Panc1 (cell line): ENCODE measurements at regions not wholly inside any gene's neighbourhood (a gene's known extent, or its start where the extent isn't known, plus 50 kb on each side); places are given as distances from the start of the nearest gene placed in this dataset.

Experiments
- ATAC-seq: fragments of 200-7000 bp; cut with Tn5 transposase; 2 replicates; pipeline ENCODE4 v1.9.1; 2020; ENCODE audit warnings: mild to moderate bottlenecking, moderate library complexity
- BruUV-seq: library from RNA; stranded (reverse); fragments of 400-500 nt; replicated peaks from 2 replicates; lab custom pipeline; 2021; lab: Mats Ljungman, UMichigan
- CTCF ChIA-PET: fragments of 300-600 bp; sonication (Branson Sonifier 250); formaldehyde crosslinking; loops from one replicate; lab custom pipeline; 2022; ENCODE audit warnings: antibody characterized with exemption; lab: Charles Lee
- POLR2A ChIA-PET: fragments of 300-600 bp; sonication (Branson Sonifier 250); formaldehyde crosslinking; loops from one replicate; lab custom pipeline; 2022; ENCODE audit warnings: antibody characterized with exemption; lab: Charles Lee
- DNase-seq: peaks from one replicate; pipeline ENCODE4 v3.0.0-alpha.2; 2010; ENCODE audit warnings: low read depth, low spot score
- H3K27ac ChIP-seq: 2 replicates; pipeline ENCODE4 v1.5.1; 2011; ENCODE audit warnings: mild to moderate bottlenecking, low read length, inconsistent platforms
- H3K27me3 ChIP-seq: fragments of 200-500 bp; sonication (Bioruptor generic); 2 replicates; pipeline ENCODE4 v1.6.0; 2014; ENCODE audit warnings: low read length, inconsistent platforms; ENCODE audit not compliant: control insufficient read depth, insufficient read depth
- H3K36me3 ChIP-seq: fragments of 200-500 bp; sonication (Bioruptor generic); 2 replicates; pipeline ENCODE4 v1.5.1; 2014; ENCODE audit warnings: inconsistent platforms, mild to moderate bottlenecking, low read length, moderate library complexity; ENCODE audit not compliant: control insufficient read depth, insufficient read depth
- H3K4me1 ChIP-seq: 2 replicates; pipeline ENCODE4 v1.5.1; 2011; ENCODE audit warnings: inconsistent platforms, mild to moderate bottlenecking, low read length, moderate library complexity; ENCODE audit not compliant: control insufficient read depth, insufficient read depth
- H3K4me3 ChIP-seq, 2 experiments: 2 replicates each; pipeline ENCODE4 v1.5.1; 2011 to 2012; ENCODE audit warnings: low read depth in 2 of 2, low read length in 2 of 2, mild to moderate bottlenecking in 2 of 2, inconsistent platforms in 1 of 2, moderate library complexity in 1 of 2
- H3K9me3 ChIP-seq: fragments of 200-500 bp; sonication (Bioruptor generic); 2 replicates; pipeline ENCODE4 v1.5.1; 2014; ENCODE audit warnings: low read depth, mild to moderate bottlenecking, inconsistent platforms, low read length, moderate library complexity; ENCODE audit not compliant: control insufficient read depth, insufficient read depth
- CTCF ChIP-seq: fragments of 450-650 bp; IDR thresholded peaks from 2 replicates; pipeline ENCODE4 v1.5.1; 2017; ENCODE audit warnings: mild to moderate bottlenecking
- POLR2AphosphoS5 ChIP-seq: IDR thresholded peaks from 2 replicates; pipeline ENCODE4 v1.6.1; 2012; ENCODE audit warnings: mild to moderate bottlenecking, low read depth, low read length, moderate library complexity
- SIN3A ChIP-seq: IDR thresholded peaks from 2 replicates; pipeline ENCODE4 v1.6.1; 2012; ENCODE audit warnings: low read depth, mild to moderate bottlenecking, low read length, moderate library complexity, borderline replicate concordance; ENCODE audit not compliant: insufficient read depth
- TCF7L2 ChIP-seq: IDR thresholded peaks from 2 replicates; pipeline ENCODE4 v1.6.1; 2011; ENCODE audit warnings: mild to moderate bottlenecking, low read depth, low read length, inconsistent platforms
- in situ Hi-C: cut with HindIII; loops from 2 replicates; pipeline ENCODE4 v1.10.0; 2016; ENCODE audit warnings: low sequenced_read_pairs, low pct_unique_long_range_greater_than_20kb
- intact Hi-C: fragments of 100-400 bp; cut with micrococcal nuclease; formaldehyde crosslinking; loops from one replicate; pipeline ENCODE4 v1.10.0; 2022; ENCODE audit not compliant: unreplicated experiment
- TF ChIP-seq, protein P1 (sequence below), 2 experiments: IDR thresholded peaks; 2 replicates each; pipeline ENCODE4 v1.6.1; 2011 to 2012; ENCODE audit warnings: low read depth in 2 of 2, control low read depth in 1 of 2, low read length in 1 of 2, mild to moderate bottlenecking in 1 of 2, moderate library complexity in 1 of 2; ENCODE audit not compliant: insufficient read depth in 1 of 2

DNA sequence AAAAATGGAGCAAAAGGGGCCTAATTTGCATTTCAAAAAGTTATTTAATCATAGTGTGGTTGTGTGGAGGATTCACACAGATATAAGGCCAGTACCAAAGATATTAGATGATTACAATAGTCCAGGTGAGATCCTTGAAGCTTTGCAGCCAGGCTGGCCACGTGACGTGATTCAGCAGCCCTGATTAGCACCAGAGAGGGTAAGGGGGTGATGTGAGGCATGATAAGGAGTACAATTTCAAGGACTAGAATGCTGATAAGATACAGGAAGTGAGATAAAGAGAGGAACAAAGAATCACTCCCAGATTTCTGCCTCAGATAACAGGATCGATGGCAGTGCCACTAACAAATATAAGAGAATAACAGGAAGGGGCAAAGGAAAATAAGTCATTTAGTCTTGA is 108.4 kb upstream of the PALS2 start:
- Histone ChIP-seq H3K27ac (no peak overlapping the region), H3K9me3 (no peaks in the 10 kb centered on the region), H3K36me3 (no peaks in the 10 kb centered on the region), H3K27me3 (peaks cover 3% of the 10 kb centered on the region; the same call in 1 of the 2 replicates), H3K4me1 (no peaks in the 10 kb centered on the region), H3K4me3 (no peak overlapping the region)
- TF ChIP-seq, protein P1, sequence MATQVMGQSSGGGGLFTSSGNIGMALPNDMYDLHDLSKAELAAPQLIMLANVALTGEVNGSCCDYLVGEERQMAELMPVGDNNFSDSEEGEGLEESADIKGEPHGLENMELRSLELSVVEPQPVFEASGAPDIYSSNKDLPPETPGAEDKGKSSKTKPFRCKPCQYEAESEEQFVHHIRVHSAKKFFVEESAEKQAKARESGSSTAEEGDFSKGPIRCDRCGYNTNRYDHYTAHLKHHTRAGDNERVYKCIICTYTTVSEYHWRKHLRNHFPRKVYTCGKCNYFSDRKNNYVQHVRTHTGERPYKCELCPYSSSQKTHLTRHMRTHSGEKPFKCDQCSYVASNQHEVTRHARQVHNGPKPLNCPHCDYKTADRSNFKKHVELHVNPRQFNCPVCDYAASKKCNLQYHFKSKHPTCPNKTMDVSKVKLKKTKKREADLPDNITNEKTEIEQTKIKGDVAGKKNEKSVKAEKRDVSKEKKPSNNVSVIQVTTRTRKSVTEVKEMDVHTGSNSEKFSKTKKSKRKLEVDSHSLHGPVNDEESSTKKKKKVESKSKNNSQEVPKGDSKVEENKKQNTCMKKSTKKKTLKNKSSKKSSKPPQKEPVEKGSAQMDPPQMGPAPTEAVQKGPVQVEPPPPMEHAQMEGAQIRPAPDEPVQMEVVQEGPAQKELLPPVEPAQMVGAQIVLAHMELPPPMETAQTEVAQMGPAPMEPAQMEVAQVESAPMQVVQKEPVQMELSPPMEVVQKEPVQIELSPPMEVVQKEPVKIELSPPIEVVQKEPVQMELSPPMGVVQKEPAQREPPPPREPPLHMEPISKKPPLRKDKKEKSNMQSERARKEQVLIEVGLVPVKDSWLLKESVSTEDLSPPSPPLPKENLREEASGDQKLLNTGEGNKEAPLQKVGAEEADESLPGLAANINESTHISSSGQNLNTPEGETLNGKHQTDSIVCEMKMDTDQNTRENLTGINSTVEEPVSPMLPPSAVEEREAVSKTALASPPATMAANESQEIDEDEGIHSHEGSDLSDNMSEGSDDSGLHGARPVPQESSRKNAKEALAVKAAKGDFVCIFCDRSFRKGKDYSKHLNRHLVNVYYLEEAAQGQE (IDR thresholded peaks at IDR 0.05; ENCODE audit: insufficient read depth in 1 of 2, low read depth in 2 of 2, low read length in 1 of 2): no peak
- TF ChIP-seq POLR2AphosphoS5 (no peak), TCF7L2 (no peak), SIN3A (no peak), CTCF (no peak)
- intact Hi-C loops: no loop called here
- DNase-seq (no peak), ATAC-seq (no peak)
- no TSS peak for BruUV-seq
- CTCF ChIA-PET: no interaction called here
- POLR2A ChIA-PET: no interaction called here
- in situ Hi-C loops: no loop called here

DNA sequence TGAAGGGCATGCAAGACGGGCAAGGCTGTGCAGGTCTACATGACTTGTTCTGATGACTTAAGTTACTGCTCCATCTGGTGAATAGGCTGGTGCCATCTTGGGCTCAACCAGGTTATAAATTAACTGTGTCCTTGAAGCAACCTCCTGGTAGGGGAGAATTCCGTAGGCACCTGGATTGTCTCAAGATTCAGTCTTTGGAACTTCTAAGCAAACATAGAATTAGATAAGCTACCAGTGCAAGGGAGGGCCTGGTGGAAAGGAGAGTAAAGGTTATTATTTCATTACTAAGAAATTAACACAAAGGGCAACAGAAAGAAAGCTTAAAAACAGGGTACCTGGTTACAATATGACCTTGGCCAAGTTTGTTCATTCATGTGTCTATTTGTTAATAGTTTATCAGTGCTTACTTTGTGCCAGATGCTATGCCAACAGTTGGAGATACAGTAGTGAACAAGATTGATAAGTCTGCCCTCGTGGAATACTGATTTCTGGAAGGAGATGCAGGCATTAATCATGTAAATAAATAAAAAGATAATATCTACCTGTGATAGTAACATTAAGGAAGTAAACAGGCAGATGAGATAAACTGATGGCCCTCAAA is 107.0 kb upstream of the PALS2 start:
- TF ChIP-seq, protein P1 (IDR thresholded peaks at IDR 0.05; ENCODE audit: insufficient read depth in 1 of 2, low read depth in 2 of 2, low read length in 1 of 2): no peak
- TF ChIP-seq TCF7L2 (no peak), SIN3A (no peak)
- Histone ChIP-seq H3K27ac (no peak overlapping the region), H3K9me3 (no peaks in the 10 kb centered on the region), H3K36me3 (no peaks in the 10 kb centered on the region), H3K4me3 (no peak overlapping the region), H3K27me3 (peaks cover 3% of the 10 kb centered on the region; the same call in 1 of the 2 replicates), H3K4me1 (no peaks in the 10 kb centered on the region)
- in situ Hi-C loops: no loop called here
- ATAC-seq (no peak), DNase-seq (no peak)
- intact Hi-C loops: no loop called here
- ChIA-PET POLR2A (no interaction called here), CTCF (no interaction called here)
- no TSS peak for BruUV-seq
